H9 (cell line): ENCODE measurements at regions not wholly inside any gene's neighbourhood (a gene's known extent, or its start where the extent isn't known, plus 50 kb on each side); places are given as distances from the start of the nearest gene placed in this dataset.

Experiments
- DNase-seq: peaks from one replicate; pipeline ENCODE4 v3.0.0-alpha.2; 2017
- H2AFZ ChIP-seq: one replicate; pipeline ENCODE4 v1.6.1; 2013; ENCODE audit warnings: mild to moderate bottlenecking, low read length, control low read depth, moderate library complexity
- H2AK5ac ChIP-seq: 2 replicates; pipeline ENCODE4 v1.6.1; 2013; ENCODE audit warnings: low read length, control low read depth, mixed read lengths; ENCODE audit not compliant: insufficient read length
- H2BK120ac ChIP-seq: one replicate; pipeline ENCODE4 v1.6.1; 2013; ENCODE audit warnings: low read depth, mild to moderate bottlenecking, low read length, control low read depth, inconsistent platforms; ENCODE audit not compliant: poor library complexity, severe bottlenecking
- H2BK12ac ChIP-seq: 2 replicates; pipeline ENCODE4 v1.6.1; 2013; ENCODE audit warnings: low read length, control low read depth, mixed read lengths, low read depth; ENCODE audit not compliant: insufficient read length
- H2BK15ac ChIP-seq: 2 replicates; pipeline ENCODE4 v1.6.1; 2013; ENCODE audit warnings: low read depth, low read length, control low read depth
- H2BK20ac ChIP-seq: one replicate; pipeline ENCODE4 v1.6.1; 2013; ENCODE audit warnings: low read depth, mild to moderate bottlenecking, low read length, control low read depth, inconsistent platforms; ENCODE audit not compliant: poor library complexity, severe bottlenecking
- H2BK5ac ChIP-seq: 2 replicates; pipeline ENCODE4 v1.6.1; 2013; ENCODE audit warnings: low read length, control low read depth, mixed read lengths; ENCODE audit not compliant: insufficient read length
- H3K14ac ChIP-seq: 2 replicates; pipeline ENCODE4 v1.6.1; 2013; ENCODE audit warnings: low read length, control low read depth; ENCODE audit not compliant: insufficient read depth
- H3K18ac ChIP-seq: 2 replicates; pipeline ENCODE4 v1.6.1; 2013; ENCODE audit warnings: low read depth, mild to moderate bottlenecking, mixed read lengths, low read length, control low read depth; ENCODE audit not compliant: insufficient read length
- H3K23ac ChIP-seq: 2 replicates; pipeline ENCODE4 v1.6.1; 2013; ENCODE audit warnings: low read length, control low read depth, mixed read lengths, low read depth; ENCODE audit not compliant: insufficient read length
- H3K23me2 ChIP-seq: 2 replicates; pipeline ENCODE4 v1.6.1; 2013; ENCODE audit warnings: low read depth, mild to moderate bottlenecking, mixed read lengths, low read length, control low read depth; ENCODE audit not compliant: insufficient read length, poor library complexity, severe bottlenecking
- H3K27ac ChIP-seq: 2 replicates; pipeline ENCODE4 v1.5.1; 2013; ENCODE audit warnings: low read length, control low read depth, mixed read lengths, low read depth; ENCODE audit not compliant: insufficient read length
- H3K27me3 ChIP-seq: 2 replicates; pipeline ENCODE4 v1.6.1; 2013; ENCODE audit warnings: low read length, control low read depth, inconsistent platforms; ENCODE audit not compliant: insufficient read depth
- H3K4ac ChIP-seq: 2 replicates; pipeline ENCODE4 v1.6.1; 2013; ENCODE audit warnings: low read depth, mild to moderate bottlenecking, control low read depth, inconsistent platforms, low read length, moderate library complexity
- H3K4me1 ChIP-seq: 2 replicates; pipeline ENCODE4 v1.6.1; 2013; ENCODE audit warnings: low read length, control low read depth, inconsistent platforms; ENCODE audit not compliant: insufficient read depth
- H3K4me2 ChIP-seq: 2 replicates; pipeline ENCODE4 v1.6.1; 2013; ENCODE audit warnings: low read length, control low read depth, mixed read lengths; ENCODE audit not compliant: insufficient read length, insufficient read depth
- H3K56ac ChIP-seq: 2 replicates; pipeline ENCODE4 v1.6.1; 2013; ENCODE audit warnings: low read depth, mild to moderate bottlenecking, mixed read lengths, low read length, control low read depth; ENCODE audit not compliant: insufficient read length
- H3K79me1 ChIP-seq: 2 replicates; pipeline ENCODE4 v1.6.1; 2013; ENCODE audit warnings: low read depth, mild to moderate bottlenecking, moderate library complexity, low read length, control low read depth, inconsistent platforms; ENCODE audit not compliant: insufficient read depth, poor library complexity, severe bottlenecking
- H3K79me2 ChIP-seq: 2 replicates; pipeline ENCODE4 v1.6.1; 2013; ENCODE audit warnings: low read length, control low read depth, inconsistent platforms; ENCODE audit not compliant: insufficient read depth
- H3K9ac ChIP-seq: 2 replicates; pipeline ENCODE4 v1.6.1; 2013; ENCODE audit warnings: low read length, control low read depth, mixed read lengths; ENCODE audit not compliant: insufficient read length; ENCODE audit errors: extremely low read depth
- H3K9me3 ChIP-seq: one replicate; pipeline ENCODE4 v1.6.1; 2013; ENCODE audit warnings: low read depth, low read length, inconsistent platforms; ENCODE audit not compliant: control insufficient read depth
- H3T11ph ChIP-seq: one replicate; pipeline ENCODE4 v1.6.1; 2013; ENCODE audit warnings: mild to moderate bottlenecking, low read length, control low read depth, inconsistent platforms
- H4K20me1 ChIP-seq: one replicate; pipeline ENCODE4 v1.6.1; 2013; ENCODE audit not compliant: control insufficient read depth, insufficient read length, insufficient read depth
- H4K5ac ChIP-seq: 2 replicates; pipeline ENCODE4 v1.6.1; 2013; ENCODE audit warnings: low read depth, mild to moderate bottlenecking, mixed read lengths, low read length, control low read depth; ENCODE audit not compliant: insufficient read length
- H4K8ac ChIP-seq: replicated peaks from 2 replicates; pipeline ENCODE4 v1.6.1; 2013; ENCODE audit warnings: low read length, control low read depth, mixed read lengths, low read depth; ENCODE audit not compliant: insufficient read length
- H4K91ac ChIP-seq: 2 replicates; pipeline ENCODE4 v1.6.1; 2013; ENCODE audit warnings: low read depth, mild to moderate bottlenecking, moderate library complexity, mixed read lengths, low read length, control low read depth; ENCODE audit not compliant: insufficient read length
- H3K27ac Mint-ChIP-seq, 3 experiments: 2 replicates in 2 of 3; 3 replicates in 1 of 3; pipeline ENCODE4 v1.8.0; 2020 to 2021; ENCODE audit warnings: mixed read lengths in 3 of 3, mild to moderate bottlenecking in 1 of 3, moderate library complexity in 1 of 3
- H3K27me3 Mint-ChIP-seq: 2 replicates; pipeline ENCODE4 v1.8.0; 2021; ENCODE audit warnings: low read depth, mild to moderate bottlenecking, moderate library complexity, mixed read lengths
- H3K36me3 Mint-ChIP-seq, 3 experiments: 2 replicates in 2 of 3; 3 replicates in 1 of 3; pipeline ENCODE4 v1.8.0; 2020 to 2021; ENCODE audit warnings: low read depth in 3 of 3, mixed read lengths in 3 of 3; ENCODE audit not compliant: insufficient read depth in 1 of 3
- H3K4me1 Mint-ChIP-seq, 2 experiments: 2 replicates each; pipeline ENCODE4 v1.8.0; 2020; ENCODE audit warnings: mixed read lengths in 2 of 2
- H3K4me3 Mint-ChIP-seq, 2 experiments: 2 replicates in 1 of 2; 3 replicates in 1 of 2; pipeline ENCODE4 v1.8.0; 2020 to 2021; ENCODE audit warnings: mild to moderate bottlenecking in 2 of 2, mixed read lengths in 2 of 2, moderate library complexity in 1 of 2
- H3K9me3 Mint-ChIP-seq, 2 experiments: 2 replicates in 1 of 2; 3 replicates in 1 of 2; pipeline ENCODE4 v1.8.0; 2020; ENCODE audit warnings: mild to moderate bottlenecking in 2 of 2, mixed read lengths in 2 of 2, moderate library complexity in 1 of 2
- CTCF ChIP-seq: fragments of 200-600 bp; sonication (generic); conservative IDR thresholded peaks from 3 replicates; pipeline ENCODE4 v1.8.0; 2021; ENCODE audit warnings: antibody characterized with exemption, mild to moderate bottlenecking
- WGBS: extraction: QIAGEN DNeasy Blood & Tissue Kit; methylation state at CpG from one replicate; pipeline ENCODE4 v1.1.7; 2013; ENCODE audit warnings: missing lambda C conversion rate, low lambda C conversion rate, mixed read lengths; ENCODE audit not compliant: insufficient read length; ENCODE audit errors: extremely low coverage; 5-methylcytosine and 5-hydroxymethylcytosine counted together

DNA sequence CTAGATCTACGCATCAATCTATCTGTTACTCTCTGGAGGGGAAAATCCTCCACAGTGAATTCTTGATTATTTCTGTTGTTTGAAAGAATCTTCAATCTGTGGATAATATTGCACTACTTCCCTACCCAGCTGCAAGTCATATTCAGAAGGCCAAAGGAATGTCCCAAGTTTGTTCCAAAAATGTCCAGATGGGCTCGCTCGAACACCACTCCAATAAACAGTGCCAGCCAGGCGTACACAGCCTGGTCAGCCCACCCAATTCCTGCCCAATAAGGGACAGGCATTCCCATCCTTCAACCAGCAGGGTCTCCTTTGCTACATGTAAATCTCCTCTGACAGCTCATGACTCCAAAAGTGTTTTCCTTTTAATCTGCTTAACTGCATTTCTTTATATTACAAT lies 80.7 kb upstream of the GPM6B start:
- no peak overlapping the region for H4K5ac ChIP-seq

More for the DNA sequence above, 80.7 kb upstream of the GPM6B start:
- H2BK20ac ChIP-seq, result no peak overlapping the region
- no peak overlapping the region for H2BK12ac ChIP-seq
- peaks cover 3 to 13% (median 5%) of the 10 kb centered on the region in 3 experiments; a peak in 6 of 7 replicates for H3K36me3 Mint-ChIP-seq
- no peak overlapping the region; a peak in 1 of 7 replicates for H3K27ac Mint-ChIP-seq
- DNase-seq, result no peak
- H2AFZ ChIP-seq, result no peak overlapping the region
- no peak overlapping the region for H2AK5ac ChIP-seq
- no peak overlapping the region for H3K4me3 Mint-ChIP-seq
- peaks cover 19% of the 10 kb centered on the region; the same call in 1 of the 2 replicates for H3K79me2 ChIP-seq
- H3K4ac ChIP-seq, result no peak overlapping the region
- H4K20me1 ChIP-seq, result no peaks in the 10 kb centered on the region
- H3K56ac ChIP-seq, result no peak overlapping the region
- H3T11ph ChIP-seq, result no peak overlapping the region
- H3K79me1 ChIP-seq, result no peaks in the 10 kb centered on the region
- H4K91ac ChIP-seq, result no peak overlapping the region
- H2BK120ac ChIP-seq, result no peak overlapping the region
- H2BK15ac ChIP-seq, result no peak overlapping the region
- peaks cover 21 to 42% of the 10 kb centered on the region in 2 experiments for H3K9me3 Mint-ChIP-seq
- H3K23me2 ChIP-seq, result no peaks in the 10 kb centered on the region
- H3K9me3 ChIP-seq, result no peaks in the 10 kb centered on the region
- no peaks in the 10 kb centered on the region for H3K27me3 Mint-ChIP-seq
- H3K14ac ChIP-seq, result no peak overlapping the region
- H3K4me1 ChIP-seq, result no peaks in the 10 kb centered on the region; the same call in 1 of the 2 replicates
- no peak for TF ChIP-seq CTCF
- no peak overlapping the region for H3K9ac ChIP-seq
- H3K4me2 ChIP-seq, result no peak overlapping the region
- H3K4me1 Mint-ChIP-seq, result peaks cover 10 to 12% of the 10 kb centered on the region in 2 experiments
- no peak overlapping the region for H3K27ac ChIP-seq
- no CpG with 5 or more reads among the region's 4 CpGs for WGBS
- H3K23ac ChIP-seq, result no peak overlapping the region
- H4K8ac ChIP-seq, result no peak overlapping the region
- H3K18ac ChIP-seq, result no peak overlapping the region
- no peaks in the 10 kb centered on the region for H3K27me3 ChIP-seq
- H2BK5ac ChIP-seq, result no peak overlapping the region
